Uterus (tissue), 2 donors: ENCODE measurements at regions not wholly inside any gene's neighbourhood (a gene's known extent, or its start where the extent isn't known, plus 50 kb on each side); places are given as distances from the start of the nearest gene placed in this dataset.

ENCODE experiments used
- POLR2A ChIP-seq, 2 donors: fragments of 450-650 bp; IDR thresholded peaks; one replicate each; pipeline ENCODE4 v1.6.1; 2016; ENCODE audit warnings: antibody characterized with exemption in 2 of 2, mild to moderate bottlenecking in 1 of 2, moderate library complexity in 1 of 2
- TF ChIP-seq, protein P1 (sequence below), 4 experiments: fragments of 200-600 bp in 2 of 4; fragments of 450-650 bp in 2 of 4; sonication (generic) in 2 of 4; IDR thresholded peaks; one replicate each; pipeline ENCODE4 v1.5.1; 2016 to 2019; ENCODE audit warnings: antibody characterized with exemption in 4 of 4, mild to moderate bottlenecking in 2 of 4, moderate library complexity in 1 of 4

DNA sequence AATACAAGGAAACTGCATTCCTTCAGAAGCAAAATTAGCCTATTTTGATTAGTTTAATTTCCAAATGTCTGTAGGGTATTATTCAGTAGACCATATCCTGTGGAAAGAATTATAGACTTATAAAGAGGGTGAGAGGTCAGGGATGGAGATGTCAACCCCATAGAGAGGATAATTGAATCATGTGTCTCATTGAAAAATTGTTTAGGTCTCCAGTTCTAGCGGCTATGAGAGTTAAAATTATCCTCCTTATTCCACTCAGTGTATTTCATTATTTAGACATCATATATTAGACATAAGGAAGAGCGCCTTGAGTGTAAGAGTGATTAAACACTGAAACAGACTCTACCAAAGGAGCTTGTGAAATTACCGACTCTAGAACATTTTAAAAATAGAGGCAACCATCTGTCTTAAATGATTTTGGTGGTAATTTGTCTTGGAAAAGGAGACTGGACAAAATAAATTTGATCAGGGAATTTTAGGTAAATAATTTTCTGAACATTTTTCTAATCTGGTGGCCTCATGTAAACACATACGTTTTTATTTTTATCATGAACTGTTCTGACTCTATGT is 654.4 kb upstream of the TENM3 start:
- TF ChIP-seq, protein P1, sequence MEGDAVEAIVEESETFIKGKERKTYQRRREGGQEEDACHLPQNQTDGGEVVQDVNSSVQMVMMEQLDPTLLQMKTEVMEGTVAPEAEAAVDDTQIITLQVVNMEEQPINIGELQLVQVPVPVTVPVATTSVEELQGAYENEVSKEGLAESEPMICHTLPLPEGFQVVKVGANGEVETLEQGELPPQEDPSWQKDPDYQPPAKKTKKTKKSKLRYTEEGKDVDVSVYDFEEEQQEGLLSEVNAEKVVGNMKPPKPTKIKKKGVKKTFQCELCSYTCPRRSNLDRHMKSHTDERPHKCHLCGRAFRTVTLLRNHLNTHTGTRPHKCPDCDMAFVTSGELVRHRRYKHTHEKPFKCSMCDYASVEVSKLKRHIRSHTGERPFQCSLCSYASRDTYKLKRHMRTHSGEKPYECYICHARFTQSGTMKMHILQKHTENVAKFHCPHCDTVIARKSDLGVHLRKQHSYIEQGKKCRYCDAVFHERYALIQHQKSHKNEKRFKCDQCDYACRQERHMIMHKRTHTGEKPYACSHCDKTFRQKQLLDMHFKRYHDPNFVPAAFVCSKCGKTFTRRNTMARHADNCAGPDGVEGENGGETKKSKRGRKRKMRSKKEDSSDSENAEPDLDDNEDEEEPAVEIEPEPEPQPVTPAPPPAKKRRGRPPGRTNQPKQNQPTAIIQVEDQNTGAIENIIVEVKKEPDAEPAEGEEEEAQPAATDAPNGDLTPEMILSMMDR (IDR thresholded peaks at IDR 0.05) = no peak
- no peak for TF ChIP-seq POLR2A (IDR thresholded peaks at IDR 0.05)
